HG02852 (cell line): ENCODE measurements at regions not wholly inside any gene's neighbourhood (a gene's known extent, or its start where the extent isn't known, plus 50 kb on each side); places are given as distances from the start of the nearest gene placed in this dataset.

Source experiments
- ATAC-seq: cut with Tn5 transposase; IDR thresholded peaks from one replicate; pipeline ENCODE4 v1.9.1; 2021; ENCODE audit warnings: mild to moderate bottlenecking, moderate library complexity; ENCODE audit not compliant: unreplicated experiment

- ATAC-seq, result no peak
Measured at GRCh38 chr15:67892559-67893377, 52.9 kb upstream of the RNU6-1 start.

- no peak for ATAC-seq
Measured at GRCh38 chr15:67895237-67895636, 55.4 kb upstream of the RNU6-1 start.

GRCh38 chr15:67897646-67898339, 57.9 kb upstream of the RNU6-1 start:
- ATAC-seq, result no peak

GRCh38 chr15:67899596-67900283, 59.9 kb upstream of the RNU6-1 start:
- no peak for ATAC-seq

- ATAC-seq, result no peak
Measured at GRCh38 chr15:67900621-67901147, 60.8 kb upstream of the RNU6-1 start.

- no peak for ATAC-seq
Measured at GRCh38 chr15:67901922-67902321, 62.1 kb upstream of the RNU6-1 start.

GRCh38 chr15:67902579-67903009, 62.7 kb upstream of the RNU6-1 start:
- ATAC-seq, result no peak

- no peak for ATAC-seq
Measured at GRCh38 chr15:67903708-67904107, 63.9 kb upstream of the RNU6-1 start.

GRCh38 chr15:67905628-67906027, 65.8 kb upstream of the RNU6-1 start:
- ATAC-seq, result no peak

- ATAC-seq, result no peak
Measured at GRCh38 chr15:67906382-67906781, 66.5 kb upstream of the RNU6-1 start.

- no peak for ATAC-seq
Measured at GRCh38 chr15:67907184-67907723, 67.4 kb upstream of the RNU6-1 start.

- ATAC-seq, result no peak
Measured at GRCh38 chr15:67908756-67909155, 68.9 kb upstream of the RNU6-1 start.

GRCh38 chr15:67911727-67912126, 71.9 kb upstream of the RNU6-1 start:
- peak; percentile 52 for ATAC-seq

- ATAC-seq, result no peak
Measured at GRCh38 chr15:67914028-67914427, 74.2 kb upstream of the RNU6-1 start.

GRCh38 chr15:67914537-67915460, 75.0 kb upstream of the RNU6-1 start:
- no peak for ATAC-seq

- no peak for ATAC-seq
Measured at GRCh38 chr15:67915461-67916374, 75.9 kb upstream of the RNU6-1 start.

GRCh38 chr15:67916565-67916964, 76.7 kb upstream of the RNU6-1 start:
- no peak for ATAC-seq

- ATAC-seq, result no peak
Measured at GRCh38 chr15:67917037-67917436, 77.2 kb upstream of the RNU6-1 start.

- ATAC-seq, result no peak
Measured at GRCh38 chr15:67917636-67918035, 77.8 kb upstream of the RNU6-1 start.
